ENCODE measurements at regions not wholly inside any gene's neighbourhood (a gene's known extent, or its start where the extent isn't known, plus 50 kb on each side); places are given as distances from the start of the nearest gene placed in this dataset.
"Not testable (repeated sequence)": the region's sequence is repeated elsewhere in the genome, so short reads cannot be mapped to it uniquely, and the experiment has no call there.

DNA sequence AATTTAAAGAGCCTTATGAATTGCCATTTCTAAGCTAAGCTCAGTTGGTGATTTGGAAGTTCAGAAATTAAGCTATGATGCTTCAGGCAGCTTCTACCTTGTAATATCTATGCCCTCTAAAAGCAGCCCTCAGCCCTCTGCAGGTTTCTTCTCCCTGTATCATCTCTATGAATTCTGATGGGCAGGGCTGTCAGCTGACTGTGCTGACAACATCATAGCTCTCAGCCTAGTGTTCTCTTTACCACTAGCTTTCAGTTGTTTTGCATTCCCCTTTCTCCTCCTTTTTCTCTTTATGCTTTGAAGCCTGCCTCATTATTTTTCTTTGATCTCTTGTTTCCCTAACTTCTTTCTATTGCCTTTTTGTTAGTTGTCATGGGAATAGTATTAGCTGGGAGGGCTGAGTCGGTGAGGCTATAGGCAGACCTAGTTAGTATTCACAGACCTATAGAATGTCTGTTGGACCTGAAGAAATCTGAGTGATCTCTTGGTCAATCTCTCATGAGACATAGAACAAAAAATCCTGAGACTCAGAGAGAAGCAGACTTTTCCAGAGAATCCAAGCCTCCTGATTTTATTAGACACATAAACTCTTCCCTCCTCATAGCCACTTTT lies 535.4 kb downstream of the RAB38 start:
- DNase-seq = no peak

DNA sequence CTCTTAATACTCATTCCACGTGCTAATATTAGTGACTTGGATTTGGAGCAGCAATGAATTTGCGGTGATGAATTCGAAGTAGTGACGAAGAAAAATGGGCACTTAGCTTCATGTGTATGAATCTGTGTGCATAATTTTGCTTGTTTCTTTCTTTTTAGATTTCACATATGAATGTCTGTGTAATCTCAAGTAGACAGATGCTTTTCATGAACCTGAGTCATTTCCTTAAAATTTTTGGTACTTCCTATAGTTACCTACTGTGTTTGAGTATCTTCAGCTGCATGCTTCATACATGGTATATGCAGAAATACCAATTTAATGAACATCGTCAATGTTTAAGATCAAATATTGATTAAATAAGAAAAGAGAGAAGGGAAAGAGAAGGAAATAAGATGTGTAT lies 540.2 kb downstream of the RAB38 start:
- no peak for DNase-seq

DNA sequence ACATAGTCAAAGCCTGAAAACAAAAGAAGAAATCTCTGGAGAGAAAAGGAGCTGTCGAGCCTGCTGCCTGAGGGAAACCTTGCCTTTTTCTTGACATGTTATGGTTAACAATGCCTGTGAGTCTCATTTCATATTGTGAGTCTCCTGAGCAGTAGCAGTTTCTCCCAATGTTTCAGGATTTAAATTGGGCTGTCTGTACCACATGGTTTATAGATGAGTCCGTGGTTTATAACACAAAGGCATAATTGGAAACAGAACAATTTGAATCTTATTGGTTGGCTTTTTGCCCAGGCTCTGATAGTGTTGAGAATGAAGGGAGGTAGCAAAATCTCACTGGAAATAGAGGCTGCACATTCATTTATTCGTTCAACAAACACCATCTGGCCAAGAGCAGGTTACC lies 540.9 kb downstream of the RAB38 start:
- DNase-seq = no peak

DNA sequence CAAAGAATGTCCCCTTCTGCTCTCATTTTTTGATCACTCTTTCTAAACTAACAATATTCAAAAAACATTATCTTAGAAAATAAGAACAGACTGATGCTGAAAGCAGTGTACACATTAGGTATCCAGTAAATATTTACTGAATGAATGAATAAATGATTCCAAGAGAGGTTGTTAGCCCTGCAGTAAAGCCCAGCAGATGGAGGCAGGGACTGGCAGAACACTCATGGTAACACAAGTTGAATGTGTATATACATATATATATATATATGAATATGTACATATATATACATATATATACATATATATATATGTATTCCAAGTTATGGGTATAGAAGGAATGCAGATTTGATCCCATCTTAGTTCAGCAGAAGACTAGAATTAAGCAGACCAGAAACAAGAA lies 546.3 kb downstream of the RAB38 start:
- no peak for DNase-seq

DNA sequence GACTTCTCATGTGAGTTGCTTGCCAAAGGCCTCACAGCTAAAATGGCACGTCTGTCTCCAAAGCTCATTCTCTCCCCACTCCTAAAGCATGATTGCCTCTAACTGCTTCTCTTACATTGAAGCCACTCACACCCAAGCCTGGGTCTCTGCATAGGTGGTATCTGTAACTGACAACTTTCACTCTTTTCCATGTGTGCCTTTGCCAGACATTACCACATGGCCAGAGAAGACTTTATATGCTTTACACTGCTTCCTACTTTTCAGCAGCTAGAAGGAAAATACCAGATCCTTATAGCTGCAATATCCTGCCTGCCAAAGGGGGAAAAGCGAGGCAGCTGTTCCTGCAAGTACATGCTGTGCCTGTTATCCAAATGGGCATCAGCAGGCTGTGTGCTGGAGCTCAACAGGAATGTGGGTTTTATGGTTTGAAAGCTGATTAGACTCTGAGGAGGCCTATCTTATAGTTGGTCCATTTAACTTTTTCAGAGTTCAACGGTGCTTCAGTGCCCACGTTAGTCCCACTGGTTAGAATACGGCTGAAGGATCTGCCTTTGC lies 547.1 kb downstream of the RAB38 start:
- peak; percentile 19 for DNase-seq

DNA sequence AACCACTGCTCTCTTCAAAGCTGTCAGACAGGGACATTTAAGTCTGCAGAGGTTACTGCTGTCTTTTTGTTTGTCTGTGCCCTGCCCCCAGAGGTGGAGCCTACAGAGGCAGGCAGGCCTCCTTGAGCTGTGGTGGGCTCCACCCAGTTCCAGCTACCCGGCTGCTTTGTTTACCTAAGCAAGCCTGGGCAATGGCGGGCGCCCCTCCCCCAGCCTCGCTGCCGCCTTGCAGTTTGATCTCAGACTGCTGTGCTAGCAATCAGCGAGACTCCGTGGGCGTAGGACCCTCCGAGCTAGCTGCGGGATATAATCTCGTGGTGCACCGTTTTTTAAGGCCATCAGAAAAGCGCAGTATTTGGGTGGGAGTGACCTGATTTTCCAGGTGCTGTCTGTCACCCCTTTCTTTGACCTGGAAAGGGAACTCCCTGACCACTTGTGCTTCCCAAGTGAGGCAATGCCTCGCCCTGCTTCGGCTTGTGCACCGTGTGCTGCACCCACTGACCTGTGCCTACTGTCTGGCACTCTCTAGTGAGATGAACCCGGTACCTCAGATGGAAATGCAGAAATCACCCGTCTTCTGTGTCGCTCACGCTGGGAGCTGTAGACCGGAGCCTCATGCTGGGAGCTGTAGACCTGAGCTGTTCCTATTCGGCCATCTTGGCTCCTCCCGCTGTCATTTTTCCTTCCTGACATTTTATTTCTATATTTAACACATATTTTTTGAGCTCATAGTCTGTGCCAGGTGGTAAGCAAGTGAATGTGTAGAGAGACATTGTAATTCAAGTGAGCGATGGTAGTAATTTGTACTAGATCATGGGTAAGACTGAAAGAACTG lies 551.5 kb downstream of the RAB38 start:
- DNase-seq = not testable (repeated sequence)

DNA sequence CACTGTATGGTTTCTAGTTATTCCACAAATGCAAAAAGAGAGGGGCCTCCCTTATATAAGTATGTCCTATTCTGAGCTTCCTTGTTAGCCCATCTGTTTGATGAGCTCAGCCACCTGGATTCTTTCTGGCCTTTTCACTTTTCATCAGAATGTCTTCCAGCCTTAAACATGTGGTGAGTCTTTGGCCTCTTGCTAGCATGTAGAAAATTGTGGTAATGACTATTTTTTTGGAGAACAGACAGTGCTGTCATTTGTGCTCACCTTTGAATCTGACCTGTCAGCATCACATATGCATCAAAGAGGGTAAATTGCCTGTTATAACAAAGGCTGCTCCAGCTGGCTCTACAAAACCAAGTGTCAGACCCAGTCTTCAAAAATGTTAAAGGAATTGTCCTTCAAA lies 558.7 kb downstream of the RAB38 start:
- no peak for DNase-seq

DNA sequence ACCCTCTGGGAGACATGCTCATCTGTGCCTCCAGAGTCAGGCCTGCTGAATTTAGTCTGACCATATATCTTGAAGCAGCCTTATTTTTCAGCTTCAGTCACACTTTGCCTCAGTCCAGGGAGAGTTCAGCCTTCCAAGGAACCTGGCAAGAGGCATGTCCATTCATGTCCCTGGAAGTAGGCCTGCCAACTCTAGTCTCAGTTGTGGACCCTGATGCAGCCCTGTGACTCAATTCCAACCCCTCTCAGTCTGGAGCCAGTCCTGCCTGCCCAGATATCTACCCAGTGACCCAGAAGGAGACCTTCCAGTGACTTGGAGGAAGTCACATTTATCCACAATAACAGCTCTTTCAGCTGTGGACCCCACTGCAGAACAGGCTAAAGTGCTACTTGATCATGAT lies 566.6 kb downstream of the TMEM135 start:
- DNase-seq = no peak

DNA sequence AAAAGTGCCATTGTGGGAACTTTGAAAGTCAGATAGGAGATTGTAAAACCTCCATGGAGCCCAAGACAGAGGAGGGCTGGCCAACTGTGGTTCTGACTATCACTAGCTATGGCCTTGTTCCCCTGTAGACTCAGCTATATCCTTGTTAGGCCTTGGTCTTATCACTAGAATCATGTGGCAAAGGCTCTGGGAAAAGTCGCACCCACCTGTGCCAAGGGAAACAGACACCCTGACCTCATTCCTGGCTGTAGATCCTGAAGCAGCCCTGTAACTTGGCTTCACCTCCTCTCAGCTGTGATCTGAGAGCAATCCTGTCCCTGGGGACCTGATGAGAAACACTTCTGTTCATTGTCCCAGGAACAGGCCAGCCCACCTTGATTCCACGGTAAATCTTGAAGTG lies 566.2 kb downstream of the TMEM135 start:
- DNase-seq = no peak

DNA sequence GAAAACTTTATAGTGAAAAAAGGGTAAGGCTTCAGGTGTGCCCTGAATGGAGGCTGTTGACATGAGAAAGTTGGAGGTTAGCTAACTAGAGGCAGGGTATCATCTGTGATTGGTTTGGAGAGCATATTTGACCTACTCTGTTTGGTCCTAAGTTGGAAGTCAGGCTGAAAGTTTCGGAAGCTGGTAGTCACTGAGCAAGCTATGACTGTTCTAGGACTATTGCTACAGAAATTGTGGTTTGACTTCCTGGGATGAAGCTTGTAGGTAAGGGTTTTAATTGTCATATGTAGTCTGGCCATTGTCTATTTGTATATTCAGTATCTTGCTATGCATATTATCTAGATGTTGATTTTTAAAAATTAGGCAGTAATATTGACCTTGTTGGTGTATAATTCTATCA lies 565.0 kb downstream of the TMEM135 start:
- DNase-seq = no peak

DNA sequence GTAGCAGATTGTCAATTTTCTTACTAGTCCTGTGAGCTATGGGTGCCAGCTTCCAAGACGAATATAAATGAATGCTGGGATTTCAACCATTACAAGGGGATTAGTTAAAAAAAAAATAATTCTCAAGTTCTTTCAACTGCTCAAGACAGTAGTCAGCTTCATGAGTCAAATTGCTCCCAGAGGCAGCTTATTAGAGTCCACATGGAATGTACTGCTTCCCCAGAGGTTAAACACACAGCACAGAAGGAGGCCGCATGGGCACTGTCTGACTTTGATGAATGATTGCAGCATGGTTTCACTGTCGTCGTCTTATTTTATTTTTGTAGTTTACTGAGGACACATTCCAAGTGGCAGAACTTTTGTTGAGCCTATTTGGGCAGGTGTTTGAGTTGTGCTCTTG lies 563.2 kb downstream of the TMEM135 start:
- DNase-seq = no peak

DNA sequence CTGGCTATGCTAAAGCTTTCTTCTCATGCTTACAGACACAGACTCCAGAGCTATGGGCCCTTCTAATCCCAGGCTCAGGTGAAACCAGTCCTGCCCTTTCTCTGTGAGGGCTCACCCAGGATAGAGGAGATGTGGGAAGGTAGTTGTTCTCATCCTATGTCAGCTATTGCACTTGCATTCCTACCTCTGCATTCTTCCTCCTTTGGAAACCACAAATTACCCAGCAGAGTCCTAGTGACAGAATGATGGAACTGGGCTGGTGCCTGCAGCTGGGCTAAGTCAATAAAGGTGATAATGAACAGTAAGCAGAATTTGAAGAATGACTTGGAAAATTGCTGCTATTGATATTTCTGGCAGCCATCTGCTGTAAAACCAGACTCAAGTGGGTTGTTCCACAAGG lies 560.0 kb downstream of the TMEM135 start:
- DNase-seq = no peak

DNA sequence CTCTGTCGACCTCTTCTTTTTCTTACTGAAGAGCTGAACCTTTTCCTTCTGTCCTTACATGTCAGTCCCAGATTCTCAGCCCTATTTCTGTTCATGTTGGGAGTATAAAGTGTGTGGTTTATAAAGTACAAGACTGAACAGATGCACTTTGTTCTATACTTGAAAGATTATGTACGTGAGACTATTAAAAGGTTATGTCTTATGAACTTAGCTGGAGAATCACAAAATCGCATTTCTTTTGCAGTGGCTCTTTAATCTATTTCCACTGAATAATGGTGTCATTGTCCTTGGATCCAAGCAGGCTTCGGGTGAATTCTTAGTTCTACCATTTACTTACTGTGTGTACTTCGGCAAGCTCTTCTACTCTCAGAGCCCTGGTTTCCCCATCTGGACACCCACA lies 558.4 kb downstream of the TMEM135 start:
- no peak for DNase-seq

DNA sequence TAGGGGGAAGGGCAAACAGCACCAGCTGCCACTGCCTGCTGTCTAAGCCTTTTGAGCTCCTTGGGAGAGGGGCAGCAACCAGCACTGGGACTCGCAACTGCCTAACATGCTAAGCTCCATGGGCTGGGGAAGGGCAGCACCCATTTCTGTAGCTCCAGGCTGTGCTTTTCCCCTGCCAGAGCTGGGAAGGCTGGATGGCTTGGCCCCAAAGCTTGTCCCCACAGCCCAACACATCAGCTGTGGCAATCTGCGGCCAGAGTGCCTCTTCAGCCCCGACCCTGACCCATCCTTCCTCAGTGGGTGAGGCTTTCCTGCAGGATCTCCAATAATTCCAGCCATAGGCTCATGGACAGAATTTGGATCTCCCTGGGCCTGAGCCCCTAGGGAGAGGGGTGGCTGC lies 551.3 kb downstream of the TMEM135 start:
- no peak for DNase-seq

DNA sequence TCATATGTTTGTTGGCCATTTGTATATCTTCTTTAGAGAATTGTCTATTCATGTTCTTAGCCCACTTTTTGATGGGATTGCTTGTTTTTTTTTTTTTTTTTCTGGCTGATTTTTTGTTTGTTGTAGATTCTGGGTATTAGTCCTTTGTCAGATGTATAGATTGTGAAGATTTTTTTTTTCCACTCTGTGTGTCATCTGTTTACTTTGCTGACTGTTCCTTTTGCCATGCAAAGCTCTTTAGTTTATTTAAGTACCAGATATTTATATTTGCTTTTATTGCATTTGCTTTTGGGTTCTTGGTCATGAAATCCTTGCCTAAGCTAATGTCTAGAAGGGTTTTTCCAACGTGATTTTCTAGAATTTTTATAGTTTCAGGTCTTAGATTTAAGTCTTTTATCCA lies 547.9 kb downstream of the TMEM135 start:
- not testable (repeated sequence) for DNase-seq

DNA sequence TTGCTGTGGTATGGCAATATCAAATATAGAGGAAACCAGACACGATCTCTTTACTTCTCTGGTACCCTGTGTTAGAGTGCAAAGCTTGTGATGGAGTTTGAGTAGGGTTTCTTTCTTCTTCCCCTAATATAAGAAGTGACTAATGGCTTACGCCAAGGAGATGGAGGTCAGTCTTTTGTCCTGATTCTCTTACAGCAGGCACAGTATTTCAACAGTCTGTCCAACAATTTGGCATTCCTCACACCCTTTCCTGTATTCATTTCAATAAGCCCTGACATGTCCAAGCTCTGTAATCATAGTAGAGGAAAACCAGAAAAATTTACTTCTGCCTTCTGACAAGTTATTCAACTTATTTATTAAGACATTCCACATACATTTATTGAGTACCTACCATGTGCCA lies 546.2 kb downstream of the TMEM135 start:
- DNase-seq = no peak

DNA sequence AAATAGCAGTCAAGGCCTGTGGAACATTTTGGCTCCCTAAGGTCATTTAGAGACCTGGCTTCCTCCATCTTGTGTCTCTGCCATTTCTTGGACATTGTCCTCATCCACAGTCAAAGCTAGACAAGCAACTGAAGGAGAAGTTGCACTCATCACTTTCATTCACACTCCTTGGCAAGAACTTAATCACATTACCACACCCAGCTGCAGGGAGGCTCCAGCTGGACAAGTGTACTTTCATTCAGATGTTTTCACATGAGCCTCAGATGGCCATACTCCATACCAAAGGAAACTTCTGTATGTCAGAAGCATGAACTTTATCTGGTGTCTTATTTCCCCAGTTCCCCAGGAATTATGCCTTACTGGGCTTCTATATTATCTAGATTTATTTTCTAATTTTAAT lies 537.4 kb downstream of the TMEM135 start:
- DNase-seq = no peak

DNA sequence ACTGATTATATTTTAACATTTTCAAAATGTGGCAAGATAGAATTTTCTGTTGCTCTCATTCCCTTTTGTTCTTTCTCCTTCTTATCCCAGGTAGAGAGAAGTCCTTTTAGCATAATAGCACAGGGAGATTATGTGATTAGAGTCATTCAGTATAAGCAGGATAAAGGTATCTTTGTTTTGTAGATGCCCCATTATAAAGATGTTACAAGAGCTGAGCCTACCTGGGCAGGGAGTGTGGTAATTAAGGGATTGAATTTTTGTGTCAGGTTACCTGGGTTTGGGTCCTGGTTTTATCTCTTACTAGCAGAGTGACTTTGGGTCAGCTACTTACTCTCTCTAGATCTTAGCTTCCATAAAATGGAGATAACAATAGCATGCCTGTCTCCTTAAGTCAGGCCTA lies 536.5 kb downstream of the TMEM135 start:
- no peak for DNase-seq

DNA sequence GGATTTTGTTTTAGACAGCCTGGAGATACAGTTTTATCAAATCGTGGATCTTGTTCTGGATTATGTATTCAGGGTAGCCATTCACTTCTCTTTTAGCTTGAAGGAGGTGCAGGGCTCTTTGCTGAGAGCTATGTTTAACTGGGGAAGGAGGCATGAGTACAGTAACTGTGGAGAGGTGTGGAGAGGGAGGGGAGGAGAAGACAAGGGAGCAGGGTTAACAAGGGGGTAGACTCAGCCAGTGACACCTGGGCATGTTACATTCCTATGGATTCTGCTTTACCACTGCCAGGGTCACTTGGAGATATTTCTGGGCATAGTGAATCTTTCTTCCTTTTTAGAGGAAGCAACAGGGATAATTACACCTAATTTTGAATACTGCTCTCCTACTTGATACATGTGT lies 536.0 kb downstream of the TMEM135 start:
- DNase-seq = no peak

DNA sequence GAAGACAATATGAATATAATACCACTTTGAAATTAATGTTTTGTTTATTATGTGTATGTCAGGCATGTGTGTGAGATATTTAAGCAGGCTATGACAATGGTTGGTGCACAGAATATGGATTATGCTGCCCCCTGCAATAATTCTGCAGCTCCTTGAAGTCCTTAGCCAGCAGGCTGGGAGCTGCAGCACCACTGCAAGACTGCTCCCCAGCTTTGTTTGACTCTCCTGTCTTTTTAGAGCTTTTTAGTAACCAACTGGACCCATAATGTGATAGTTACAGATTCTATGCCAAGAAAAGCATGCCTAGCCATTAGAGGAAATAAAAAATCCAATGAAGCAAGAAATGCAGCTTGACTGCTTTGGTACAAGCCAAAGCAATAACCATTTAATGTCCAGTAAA lies 535.1 kb downstream of the TMEM135 start:
- peak; percentile 16 for DNase-seq

DNA sequence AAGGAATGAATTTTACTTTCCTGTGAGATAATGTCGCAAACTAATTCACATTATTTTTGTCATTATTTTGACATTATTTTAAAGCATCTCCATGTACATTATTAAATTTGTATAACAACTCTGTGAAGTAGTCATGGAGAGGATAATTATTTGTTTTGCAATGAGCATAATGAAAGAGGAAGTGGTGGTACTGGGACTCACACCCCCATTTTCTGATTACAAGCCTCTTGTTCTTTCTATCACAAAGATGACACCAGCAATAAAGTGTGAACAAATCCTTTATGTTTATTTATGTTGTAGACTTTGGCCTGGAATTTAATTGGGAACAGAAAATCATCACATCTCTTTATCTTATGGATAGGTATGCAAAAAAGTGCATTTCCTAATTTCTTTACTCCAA lies 522.6 kb downstream of the TMEM135 start:
- DNase-seq = no peak

DNA sequence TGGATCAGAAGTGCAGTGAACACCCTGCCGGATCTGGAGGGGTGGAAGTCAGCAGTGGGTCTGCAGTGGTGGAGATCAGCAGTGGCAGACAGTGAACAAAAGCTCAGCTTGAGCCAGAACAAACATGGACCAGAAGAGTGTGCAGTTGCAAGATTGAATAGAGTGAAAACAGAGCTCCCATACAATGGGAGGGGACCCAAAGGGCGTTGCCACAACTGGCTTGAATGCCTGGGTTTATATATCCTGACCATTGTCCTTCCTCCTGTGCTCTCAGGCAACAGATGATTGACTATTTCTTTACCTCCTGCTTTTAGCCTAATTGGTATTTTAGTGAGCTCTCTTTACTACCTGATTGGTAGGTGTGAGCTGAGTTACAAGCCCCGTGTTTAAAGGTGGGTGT lies 522.1 kb downstream of the TMEM135 start:
- not testable (repeated sequence) for DNase-seq

DNA sequence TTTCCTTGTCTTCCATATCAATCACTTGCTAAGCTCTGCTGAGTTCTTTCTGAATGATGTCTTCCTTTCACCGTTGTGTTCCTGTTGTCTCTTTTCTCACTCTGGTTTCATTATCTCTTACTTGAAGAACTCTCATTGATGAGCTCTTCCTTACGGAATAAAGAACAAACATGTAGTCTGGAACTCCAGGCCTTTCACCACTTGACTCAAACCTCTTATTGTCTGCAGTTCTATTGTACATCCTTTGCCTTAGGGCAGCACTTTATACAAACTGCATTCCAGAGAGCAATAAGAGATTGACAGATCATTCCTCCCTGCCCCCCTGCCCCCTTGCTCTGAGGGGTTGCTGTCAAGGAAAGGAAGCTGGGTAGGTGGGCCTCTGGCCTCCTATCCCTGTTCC lies 517.4 kb downstream of the TMEM135 start:
- DNase-seq = no peak

DNA sequence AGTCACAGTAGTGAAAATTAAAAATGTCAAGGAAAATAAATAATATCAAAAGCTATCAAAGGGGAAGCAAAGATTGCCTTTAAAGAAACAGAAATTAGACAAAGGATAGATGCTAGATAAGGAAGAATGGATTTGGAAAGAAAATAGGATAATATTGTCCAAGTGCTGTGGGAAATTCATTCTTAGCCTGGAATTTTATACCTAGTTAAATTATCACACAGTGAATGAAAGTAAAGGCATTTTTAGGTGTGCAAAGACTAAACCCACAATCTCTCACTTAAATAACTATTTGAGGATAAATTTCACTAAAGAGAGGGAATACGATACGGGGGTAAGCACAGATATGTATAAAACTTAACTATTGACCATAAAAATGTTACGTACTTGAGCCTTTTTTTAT lies 511.1 kb downstream of the TMEM135 start:
- DNase-seq = no peak
